Liver (tissue), 3 donors: ENCODE measurements at regions not wholly inside any gene's neighbourhood (a gene's known extent, or its start where the extent isn't known, plus 50 kb on each side); places are given as distances from the start of the nearest gene placed in this dataset.

Source experiments
- ATF3 ChIP-seq: IDR thresholded peaks from 2 replicates; pipeline ENCODE4 v1.6.1; 2016; ENCODE audit warnings: antibody characterized with exemption
- CTCF ChIP-seq: fragments of 150-350 bp; IDR thresholded peaks from 2 replicates; pipeline ENCODE4 v1.5.1; 2017; ENCODE audit warnings: improper control_type of control experiment, low read depth, low read length; ENCODE audit not compliant: missing input control
- EGR1 ChIP-seq, 2 donors: IDR thresholded peaks; 2 replicates each; pipeline ENCODE4 v1.6.1; 2016 to 2018; ENCODE audit warnings: antibody characterized with exemption in 2 of 2, low read depth in 2 of 2
- FOXA1 ChIP-seq: IDR thresholded peaks from 2 replicates; pipeline ENCODE4 v1.6.1; 2016; ENCODE audit warnings: antibody characterized with exemption
- FOXA2 ChIP-seq: IDR thresholded peaks from 2 replicates; pipeline ENCODE4 v1.6.1; 2016; ENCODE audit warnings: antibody characterized with exemption
- GABPA ChIP-seq, 2 donors: IDR thresholded peaks in 1 of 2; conservative IDR thresholded peaks in 1 of 2; 2 replicates each; pipeline ENCODE4 v1.6.1; 2016; ENCODE audit warnings: antibody characterized with exemption in 2 of 2, mild to moderate bottlenecking in 1 of 2, moderate library complexity in 1 of 2
- JUND ChIP-seq, 2 donors: IDR thresholded peaks; 2 replicates each; pipeline ENCODE4 v1.6.1; 2016; ENCODE audit warnings: antibody characterized with exemption in 2 of 2
- MAX ChIP-seq: IDR thresholded peaks from 2 replicates; pipeline ENCODE4 v1.6.1; 2016; ENCODE audit warnings: antibody characterized with exemption
- RAD21 ChIP-seq, 2 donors: IDR thresholded peaks; 2 replicates each; pipeline ENCODE4 v1.6.1; 2016; ENCODE audit warnings: antibody characterized with exemption in 2 of 2, mild to moderate bottlenecking in 2 of 2
- REST ChIP-seq: IDR thresholded peaks from 2 replicates; pipeline ENCODE4 v1.6.1; 2016; ENCODE audit warnings: antibody characterized with exemption, mild to moderate bottlenecking
- RXRA ChIP-seq, 2 donors: IDR thresholded peaks; 2 replicates each; pipeline ENCODE4 v1.6.1; 2017 to 2018; ENCODE audit warnings: antibody characterized with exemption in 2 of 2, mild to moderate bottlenecking in 1 of 2
- SP1 ChIP-seq: IDR thresholded peaks from 2 replicates; pipeline ENCODE4 v1.6.1; 2018; ENCODE audit warnings: antibody characterized with exemption, mild to moderate bottlenecking
- TAF1 ChIP-seq: conservative IDR thresholded peaks from 2 replicates; pipeline ENCODE4 v1.6.1; 2016; ENCODE audit warnings: antibody characterized with exemption, mild to moderate bottlenecking
- ZBTB33 ChIP-seq: IDR thresholded peaks from 2 replicates; pipeline ENCODE4 v1.6.1; 2016; ENCODE audit warnings: antibody characterized with exemption
- donor health status: healthy.
- donor health status: healthy.

GRCh38 chr18:75805265-75805664 lies 377.8 kb upstream of the SMIM21 start:
- no peak for TF ChIP-seq TAF1
- TF ChIP-seq CTCF, result no peak
- no peak for TF ChIP-seq FOXA2
- TF ChIP-seq ZBTB33, result no peak
- TF ChIP-seq GABPA (IDR thresholded peaks at IDR 0.05 in 1 of 2, conservative IDR thresholded peaks at IDR 0.05 in 1 of 2), result no peak
- no peak for TF ChIP-seq EGR1 (IDR thresholded peaks at IDR 0.05; ENCODE audit: low read depth in 2 of 2)
- TF ChIP-seq SP1, result no peak
- no peak for TF ChIP-seq JUND (IDR thresholded peaks at IDR 0.05)
- no peak for TF ChIP-seq RAD21 (IDR thresholded peaks at IDR 0.05)
- TF ChIP-seq REST, result no peak
- no peak for TF ChIP-seq MAX
- no peak for TF ChIP-seq ATF3
- TF ChIP-seq RXRA (IDR thresholded peaks at IDR 0.05), result no peak
- TF ChIP-seq FOXA1, result no peak
